ENCODE measurements at regions not wholly inside any gene's neighbourhood (a gene's known extent, or its start where the extent isn't known, plus 50 kb on each side); places are given as distances from the start of the nearest gene placed in this dataset.

DNA sequence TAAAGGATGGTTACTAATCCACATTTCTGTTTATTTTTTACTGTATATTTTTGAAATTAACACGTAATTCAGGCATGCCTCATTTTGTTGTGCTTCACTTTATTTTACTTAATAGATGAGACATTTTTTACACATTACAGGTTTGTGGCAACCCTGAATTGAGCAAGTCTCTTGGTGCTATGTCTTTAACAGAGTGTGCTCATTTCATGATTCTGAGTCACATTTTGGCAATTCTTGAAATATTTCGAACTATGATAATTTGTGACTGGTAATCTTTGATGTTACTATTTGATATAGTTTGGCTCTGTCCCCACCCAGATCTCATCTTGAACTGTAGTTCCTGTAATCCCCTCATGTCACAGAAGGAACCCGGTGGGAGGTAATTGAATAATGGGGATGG, 1120.5 kb upstream of the FLRT2 start:
- FAIRE-seq (no peak), DNase-seq (ENCODE audit: extremely low spot score, insufficient read length, low read depth) (no peak)

DNA sequence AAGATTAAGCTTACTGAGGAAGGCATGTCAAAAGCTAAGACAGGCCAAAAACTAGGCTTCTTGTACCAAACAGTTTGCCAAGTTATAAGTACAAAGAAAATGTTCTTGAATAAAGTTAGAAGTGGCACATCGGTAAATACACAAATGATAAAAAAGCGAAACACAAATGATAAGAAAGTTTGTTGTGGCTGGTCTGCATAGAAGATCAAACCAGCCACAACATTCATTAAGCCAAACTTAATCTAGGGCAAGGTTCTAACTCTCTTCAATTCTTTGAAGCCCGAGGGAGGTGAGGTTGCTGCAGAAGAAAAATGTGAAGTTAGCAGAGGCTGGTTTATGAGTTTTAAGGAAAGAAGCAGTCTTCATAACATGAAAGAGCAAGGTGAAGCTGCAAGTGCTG, 1119.6 kb upstream of the FLRT2 start:
- FAIRE-seq, result no peak

DNA sequence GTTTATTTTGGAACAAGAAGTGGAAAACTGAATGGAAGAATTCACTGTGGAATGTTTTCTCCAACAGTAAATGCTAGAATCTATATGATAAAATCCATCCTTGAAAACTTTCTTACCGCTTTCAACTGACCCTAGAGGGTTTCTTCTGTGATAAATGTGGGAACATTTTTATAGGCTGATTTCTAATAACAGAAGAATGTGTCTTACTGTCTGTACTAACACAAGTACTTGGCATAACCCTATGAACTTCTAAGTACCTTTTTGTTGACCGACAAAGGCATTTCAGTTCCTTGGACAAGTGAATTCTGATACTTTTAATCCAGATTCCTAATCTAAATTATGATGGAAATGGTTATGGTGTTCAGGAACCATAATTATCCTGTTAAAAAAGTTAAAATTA, 1109.7 kb upstream of the FLRT2 start:
- FAIRE-seq (no peak), DNase-seq (ENCODE audit: extremely low spot score, insufficient read length, low read depth) (no peak)

More for the DNA sequence above, 1119.6 kb upstream of the FLRT2 start:
- no peak for DNase-seq (ENCODE audit: extremely low spot score, insufficient read length, low read depth)

- FAIRE-seq, result no peak
- no peak for DNase-seq (ENCODE audit: extremely low spot score, insufficient read length, low read depth)
These were observed 1108.3 kb upstream of the FLRT2 start for GRCh38 chr14:84421621-84422020.

DNA sequence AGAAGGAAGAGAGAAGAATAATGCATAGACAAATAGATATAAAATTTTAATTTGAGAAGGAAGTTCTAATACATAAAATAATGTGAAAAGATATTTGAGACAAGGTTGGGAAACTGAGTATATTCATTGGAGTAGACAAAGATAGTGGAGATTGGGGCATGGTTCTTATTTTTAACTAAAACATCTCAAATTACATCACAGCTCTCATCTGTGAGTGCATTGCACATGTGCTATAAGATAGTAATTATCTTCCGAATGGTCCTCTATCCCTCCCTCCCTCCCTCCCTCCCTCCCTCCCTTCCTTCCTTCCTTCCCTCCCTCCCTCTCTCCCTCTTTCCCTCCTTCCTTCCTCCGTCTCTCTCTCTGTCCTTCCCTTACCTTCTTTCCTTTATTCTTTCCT, 1104.0 kb upstream of the FLRT2 start:
- no peak for FAIRE-seq

DNA sequence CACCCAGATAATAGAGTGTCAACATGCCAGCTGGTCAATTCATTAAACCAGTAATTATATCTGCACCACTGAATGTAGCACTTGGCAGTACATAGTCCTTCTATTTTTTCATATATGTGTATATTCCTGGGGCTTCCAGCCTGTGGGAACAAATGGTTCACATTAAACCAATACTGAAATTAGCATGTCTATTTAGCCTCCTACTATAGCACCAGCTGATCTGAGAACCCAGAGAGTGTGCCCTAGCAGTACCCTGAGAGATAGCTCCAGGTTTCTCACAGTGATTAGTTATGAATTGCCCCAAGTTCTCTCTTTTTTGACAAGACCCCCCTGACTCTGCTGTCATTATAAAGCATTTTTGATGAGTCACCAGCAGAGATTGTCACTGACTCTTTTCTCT, 1097.3 kb upstream of the FLRT2 start:
- no peak for DNase-seq (ENCODE audit: extremely low spot score, insufficient read length, low read depth)

More for the DNA sequence above, 1104.0 kb upstream of the FLRT2 start:
- no peak for DNase-seq (ENCODE audit: extremely low spot score, insufficient read length, low read depth)

GRCh38 chr14:84433961-84434360, 1096.0 kb upstream of the FLRT2 start:
- DNase-seq (ENCODE audit: extremely low spot score, insufficient read length, low read depth), result no peak
- no peak for FAIRE-seq

More for the DNA sequence above, 1097.3 kb upstream of the FLRT2 start:
- no peak for FAIRE-seq

GRCh38 chr14:84435820-84436324, 1094.1 kb upstream of the FLRT2 start:
- FAIRE-seq (no peak), DNase-seq (ENCODE audit: extremely low spot score, insufficient read length, low read depth) (no peak)

GRCh38 chr14:84436528-84436927, 1093.4 kb upstream of the FLRT2 start:
- DNase-seq (ENCODE audit: extremely low spot score, insufficient read length, low read depth) (no peak), FAIRE-seq (no peak)

- DNase-seq (ENCODE audit: extremely low spot score, insufficient read length, low read depth), result no peak
- FAIRE-seq, result no peak
These were observed 1087.4 kb upstream of the FLRT2 start for GRCh38 chr14:84442521-84442920.

GRCh38 chr14:84445486-84445885, 1084.5 kb upstream of the FLRT2 start:
- no peak for DNase-seq (ENCODE audit: extremely low spot score, insufficient read length, low read depth)

DNA sequence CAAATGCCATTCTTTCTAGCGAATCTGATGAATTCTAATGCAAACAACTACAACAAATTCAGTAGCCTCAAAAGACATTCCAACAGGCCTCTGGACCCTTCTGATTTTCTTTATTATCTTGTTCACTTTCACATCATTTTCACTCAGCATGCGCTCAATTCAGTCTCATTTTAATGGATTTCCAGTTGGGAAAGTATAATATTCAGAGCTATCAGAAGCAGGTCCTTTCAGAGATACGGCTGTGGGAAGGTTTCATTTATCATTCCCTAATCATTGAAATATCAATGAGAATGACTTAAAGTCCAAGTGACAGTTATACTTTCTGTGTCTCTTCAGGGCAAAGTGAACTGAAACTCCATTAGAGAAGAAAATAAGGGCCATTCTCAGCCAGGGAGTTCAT, 1083.7 kb upstream of the FLRT2 start:
- DNase-seq (ENCODE audit: extremely low spot score, insufficient read length, low read depth) (no peak), FAIRE-seq (no peak)

More at GRCh38 chr14:84445486-84445885, 1084.5 kb upstream of the FLRT2 start:
- no peak for FAIRE-seq

DNA sequence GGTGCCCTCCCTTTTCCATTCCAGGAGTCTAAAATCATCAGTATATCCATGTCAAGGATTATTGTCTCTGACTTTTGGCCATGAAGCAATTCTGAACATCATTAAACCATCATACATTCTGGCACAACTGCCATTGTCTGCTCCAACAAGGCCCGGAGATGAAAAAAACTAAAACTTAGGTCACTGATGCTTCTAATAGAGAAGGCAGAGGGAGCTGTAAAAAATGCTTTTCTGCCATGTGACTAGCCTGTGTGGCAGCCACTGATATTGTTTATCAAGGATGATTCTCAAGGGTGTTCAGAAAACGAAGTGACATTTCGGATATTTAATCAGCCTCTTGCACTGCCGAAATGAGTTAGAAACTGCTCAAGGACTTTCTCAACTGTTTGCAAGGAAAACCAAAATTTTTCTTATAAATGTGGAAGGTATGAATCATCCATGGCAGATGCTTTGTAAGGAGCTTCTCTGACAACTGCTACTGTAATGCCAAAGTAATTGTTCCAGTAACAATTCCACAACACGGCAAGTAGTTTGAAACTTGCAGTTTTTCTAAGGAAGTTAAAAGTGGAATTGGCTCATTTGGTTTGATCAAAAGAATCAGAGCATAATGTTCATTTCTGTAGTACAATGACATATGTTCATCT, 1076.5 kb upstream of the FLRT2 start:
- no peak for DNase-seq (ENCODE audit: extremely low spot score, insufficient read length, low read depth)
- FAIRE-seq, result no peak

- FAIRE-seq, result no peak
- no peak for DNase-seq (ENCODE audit: extremely low spot score, insufficient read length, low read depth)
These were observed 1075.8 kb upstream of the FLRT2 start for GRCh38 chr14:84454114-84454513.

- FAIRE-seq, result no peak
- DNase-seq (ENCODE audit: extremely low spot score, insufficient read length, low read depth), result no peak
These were observed 1073.0 kb upstream of the FLRT2 start for GRCh38 chr14:84456946-84457345.

DNA sequence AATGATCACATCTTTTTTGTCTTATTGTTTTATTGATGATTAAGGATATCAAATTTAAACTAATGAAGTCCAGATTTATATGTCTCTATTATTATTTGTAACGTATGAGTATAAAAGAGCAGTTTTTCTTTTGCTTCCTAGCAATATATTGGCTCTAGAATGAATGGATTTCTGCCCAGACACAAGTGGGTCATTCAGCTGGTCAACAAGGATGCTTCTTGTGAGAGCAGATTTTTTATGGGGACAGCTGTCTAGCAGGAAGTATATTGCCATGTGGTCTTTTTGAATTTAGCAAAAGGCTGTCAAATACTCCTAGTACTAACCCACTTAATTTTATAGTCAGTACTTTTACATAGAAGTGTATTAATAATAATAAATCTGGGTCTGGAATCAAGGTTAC, 1071.1 kb upstream of the FLRT2 start:
- FAIRE-seq, result no peak
- no peak for DNase-seq (ENCODE audit: extremely low spot score, insufficient read length, low read depth)

DNA sequence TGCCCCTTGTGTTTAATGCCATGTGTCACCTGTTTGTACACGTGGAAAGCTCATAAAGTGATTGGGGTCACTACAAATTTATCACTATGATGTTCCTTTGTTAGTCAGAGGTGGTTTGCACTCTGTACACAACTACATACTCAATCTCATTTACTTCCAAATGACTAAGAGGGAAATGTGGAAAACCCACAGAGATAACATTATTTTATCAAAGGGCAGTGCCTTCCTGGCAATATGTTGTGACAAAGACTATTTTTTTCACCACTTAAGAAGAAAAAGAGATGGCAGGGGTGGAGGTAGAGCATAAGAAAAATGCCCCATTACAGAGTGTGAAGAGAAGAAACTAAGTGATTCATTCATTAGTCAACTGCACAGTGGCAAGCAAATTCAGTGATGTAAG, 1064.1 kb upstream of the FLRT2 start:
- FAIRE-seq (no peak), DNase-seq (ENCODE audit: extremely low spot score, insufficient read length, low read depth) (no peak)

DNA sequence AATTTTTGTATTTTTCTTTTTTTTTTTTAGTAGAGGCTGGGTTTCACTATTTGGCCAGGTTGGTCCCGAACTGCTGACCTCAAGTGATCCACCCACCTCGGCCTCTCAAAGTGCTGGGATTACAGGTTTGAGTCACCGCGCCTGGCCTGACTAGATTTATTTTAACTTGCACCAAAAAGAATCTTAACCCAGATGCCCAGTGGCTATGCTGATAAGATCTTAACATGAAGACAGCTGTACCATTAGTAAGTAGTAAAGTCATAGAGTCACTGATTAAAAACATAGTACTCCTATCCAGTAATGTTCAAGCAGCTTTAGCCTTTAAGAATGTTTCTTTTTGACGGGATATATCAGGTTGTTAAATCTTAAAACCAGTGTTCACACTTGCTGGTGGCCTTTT, 1061.8 kb upstream of the FLRT2 start:
- FAIRE-seq, result no peak
- DNase-seq (ENCODE audit: extremely low spot score, insufficient read length, low read depth), result no peak

DNA sequence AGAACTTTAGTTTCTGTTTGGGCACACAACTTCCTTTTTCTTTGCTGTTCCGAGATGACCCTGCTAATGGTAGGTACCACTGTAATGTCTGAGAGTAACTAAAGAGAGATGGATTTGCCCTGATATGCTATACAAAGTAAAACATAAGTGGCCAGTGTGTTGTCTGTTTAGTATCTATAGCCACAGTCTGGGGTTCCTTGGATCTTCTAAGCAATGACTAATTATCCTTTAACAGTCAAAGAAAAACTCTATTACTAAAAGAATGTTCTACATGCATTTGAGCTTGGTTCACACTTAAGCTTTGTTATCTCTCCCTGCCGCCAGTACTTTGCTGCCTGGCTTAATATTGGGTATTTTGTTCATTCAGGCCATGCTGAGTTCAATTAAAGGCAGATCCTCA, 1051.9 kb upstream of the FLRT2 start:
- no peak for DNase-seq (ENCODE audit: extremely low spot score, insufficient read length, low read depth)
- no peak for FAIRE-seq

DNA sequence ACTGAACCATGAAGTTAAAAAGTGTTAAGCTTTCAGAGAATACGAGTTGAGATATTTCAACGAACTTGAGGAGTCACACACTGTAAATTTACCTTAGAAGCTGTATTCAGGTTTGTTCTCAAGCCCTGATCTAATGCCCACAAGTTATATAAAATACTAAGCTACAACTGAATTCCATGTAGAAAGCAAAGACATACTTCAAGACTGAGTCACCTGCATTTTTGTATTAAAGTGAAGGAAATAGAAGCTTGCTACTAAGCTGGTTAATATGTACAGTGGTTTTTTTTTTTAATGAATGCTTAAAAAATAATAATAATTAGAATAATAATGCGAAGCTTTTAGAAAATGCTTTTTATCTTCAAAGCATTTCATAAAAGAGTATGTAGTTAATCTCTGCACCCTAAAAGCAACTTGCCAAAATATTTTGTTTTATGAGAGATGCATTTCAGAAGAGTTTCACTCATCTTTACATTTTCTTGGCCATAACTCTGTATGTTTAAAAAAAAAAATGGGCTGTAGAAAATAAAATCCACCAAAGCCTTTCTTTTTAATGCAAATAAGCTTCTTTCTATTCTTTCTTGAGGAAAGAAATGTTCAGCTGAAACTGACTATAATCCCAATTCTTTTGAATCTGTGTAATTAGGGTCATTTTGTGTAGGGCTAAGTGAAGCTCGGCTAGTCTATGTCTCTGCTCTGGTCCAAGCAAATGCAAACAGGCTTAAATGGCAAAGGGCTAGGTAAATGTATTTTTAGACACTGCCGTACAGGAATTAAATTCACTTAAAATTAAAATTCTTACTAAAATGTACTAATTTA, 1047.5 kb upstream of the FLRT2 start:
- DNase-seq (ENCODE audit: extremely low spot score, insufficient read length, low read depth), result no peak
- FAIRE-seq, result no peak

DNA sequence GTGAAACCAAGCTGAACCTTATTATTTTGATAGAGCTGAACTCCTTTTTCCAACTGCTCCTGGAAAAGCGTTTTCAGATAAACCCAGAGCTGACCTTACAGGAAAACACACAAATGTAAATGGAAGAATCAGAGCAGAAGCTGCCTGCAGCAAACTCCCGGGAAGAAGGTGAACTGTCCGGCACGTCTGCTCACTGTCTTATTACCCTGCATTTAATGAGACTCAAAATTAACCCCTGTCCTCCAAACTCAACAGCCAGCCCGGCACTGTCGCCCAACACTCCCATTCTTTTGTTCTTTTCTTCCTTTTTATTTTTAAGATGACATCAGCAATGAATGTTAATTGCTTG, 1046.9 kb upstream of the FLRT2 start:
- no peak for DNase-seq (ENCODE audit: extremely low spot score, insufficient read length, low read depth)

More for the DNA sequence above, 1046.9 kb upstream of the FLRT2 start:
- FAIRE-seq, result no peak
